GM04503 (cell line): ENCODE measurements at regions not wholly inside any gene's neighbourhood (a gene's known extent, or its start where the extent isn't known, plus 50 kb on each side); places are given as distances from the start of the nearest gene placed in this dataset.
"Not testable (repeated sequence)": the region's sequence is repeated elsewhere in the genome, so short reads cannot be mapped to it uniquely, and the experiment has no call there.

Experiments
- DNase-seq: peaks from one replicate; pipeline ENCODE4 v3.0.0-alpha.2; 2012; ENCODE audit warnings: low read depth

GRCh38 chr13:70255406-70255991 is 147.2 kb upstream of the KLHL1 start:
- no peak for DNase-seq

- DNase-seq: no peak
Measured at GRCh38 chr13:70253834-70254233, 145.6 kb upstream of the KLHL1 start.

GRCh38 chr13:70253411-70253810 is 145.2 kb upstream of the KLHL1 start:
- no peak for DNase-seq

- no peak for DNase-seq
Measured at GRCh38 chr13:70249332-70250064, 141.2 kb upstream of the KLHL1 start.

- no peak for DNase-seq
Measured at GRCh38 chr13:70237131-70237530, 128.9 kb upstream of the KLHL1 start.

- no peak for DNase-seq
Measured at GRCh38 chr13:70235565-70235964, 127.3 kb upstream of the KLHL1 start.

GRCh38 chr13:70223911-70224310 is 115.7 kb upstream of the KLHL1 start:
- DNase-seq: no peak

- no peak for DNase-seq
Measured at GRCh38 chr13:70222926-70223325, 114.7 kb upstream of the KLHL1 start.

GRCh38 chr13:70218618-70219017 is 110.4 kb upstream of the KLHL1 start:
- DNase-seq: no peak

GRCh38 chr13:70208968-70209367 is 100.7 kb upstream of the KLHL1 start:
- DNase-seq: not testable (repeated sequence)

GRCh38 chr13:70206671-70207070 is 98.4 kb upstream of the KLHL1 start:
- DNase-seq: no peak

- DNase-seq: no peak
Measured at GRCh38 chr13:70203661-70204229, 95.5 kb upstream of the KLHL1 start.

- no peak for DNase-seq
Measured at GRCh38 chr13:70191034-70191433, 82.8 kb upstream of the KLHL1 start.

GRCh38 chr13:70189981-70190380 is 81.7 kb upstream of the KLHL1 start:
- no peak for DNase-seq

GRCh38 chr13:70188567-70188966 is 80.3 kb upstream of the KLHL1 start:
- no peak for DNase-seq

- no peak for DNase-seq
Measured at GRCh38 chr13:70183041-70183440, 74.8 kb upstream of the KLHL1 start.
